Testis (tissue), 2 donors: ENCODE measurements at regions not wholly inside any gene's neighbourhood (a gene's known extent, or its start where the extent isn't known, plus 50 kb on each side); places are given as distances from the start of the nearest gene placed in this dataset.
"Not testable (repeated sequence)": the region's sequence is repeated elsewhere in the genome, so short reads cannot be mapped to it uniquely, and the experiment has no call there.

Experiments used
- DNase-seq: peaks from one replicate; pipeline ENCODE4 v3.0.0-alpha.2; 2019
- H3K27ac ChIP-seq, 2 donors: fragments of 200-600 bp; sonication (generic); one replicate each; pipeline ENCODE4 v1.5.1; 2019
- H3K27me3 ChIP-seq: fragments of 200-600 bp; sonication (generic); one replicate; pipeline ENCODE4 v1.5.1; 2019
- H3K36me3 ChIP-seq: fragments of 200-600 bp; sonication (generic); one replicate; pipeline ENCODE4 v1.5.1; 2017; ENCODE audit warnings: low read depth; ENCODE audit errors: missing control alignments
- H3K4me1 ChIP-seq: fragments of 200-600 bp; sonication (generic); one replicate; pipeline ENCODE4 v1.5.1; 2019
- H3K4me3 ChIP-seq, 2 donors: fragments of 200-600 bp; sonication (generic); one replicate each; pipeline ENCODE4 v1.5.1; 2017 to 2019
- H3K9me3 ChIP-seq: fragments of 200-600 bp; sonication (generic); one replicate; pipeline ENCODE4 v1.5.1; 2017
- WGBS, 2 donors: methylation state at CpG; one replicate each; pipeline ENCODE4 v1.1.5; 2018; 5-methylcytosine and 5-hydroxymethylcytosine counted together
- intact Hi-C: fragments of 100-400 bp; cut with DNase I; formaldehyde crosslinking; loops from one replicate; pipeline ENCODE4 v1.15.1; 2023; ENCODE audit warnings: low total_unique reads
- TF ChIP-seq, protein P1 (sequence below), 3 experiments: fragments of 450-650 bp in 2 of 3; fragments of 200-600 bp in 1 of 3; sonication (generic) in 1 of 3; IDR thresholded peaks; one replicate each; pipeline ENCODE4 v1.5.1; 2016 to 2019; ENCODE audit warnings: antibody characterized with exemption in 3 of 3, mild to moderate bottlenecking in 2 of 3, moderate library complexity in 1 of 3

DNA sequence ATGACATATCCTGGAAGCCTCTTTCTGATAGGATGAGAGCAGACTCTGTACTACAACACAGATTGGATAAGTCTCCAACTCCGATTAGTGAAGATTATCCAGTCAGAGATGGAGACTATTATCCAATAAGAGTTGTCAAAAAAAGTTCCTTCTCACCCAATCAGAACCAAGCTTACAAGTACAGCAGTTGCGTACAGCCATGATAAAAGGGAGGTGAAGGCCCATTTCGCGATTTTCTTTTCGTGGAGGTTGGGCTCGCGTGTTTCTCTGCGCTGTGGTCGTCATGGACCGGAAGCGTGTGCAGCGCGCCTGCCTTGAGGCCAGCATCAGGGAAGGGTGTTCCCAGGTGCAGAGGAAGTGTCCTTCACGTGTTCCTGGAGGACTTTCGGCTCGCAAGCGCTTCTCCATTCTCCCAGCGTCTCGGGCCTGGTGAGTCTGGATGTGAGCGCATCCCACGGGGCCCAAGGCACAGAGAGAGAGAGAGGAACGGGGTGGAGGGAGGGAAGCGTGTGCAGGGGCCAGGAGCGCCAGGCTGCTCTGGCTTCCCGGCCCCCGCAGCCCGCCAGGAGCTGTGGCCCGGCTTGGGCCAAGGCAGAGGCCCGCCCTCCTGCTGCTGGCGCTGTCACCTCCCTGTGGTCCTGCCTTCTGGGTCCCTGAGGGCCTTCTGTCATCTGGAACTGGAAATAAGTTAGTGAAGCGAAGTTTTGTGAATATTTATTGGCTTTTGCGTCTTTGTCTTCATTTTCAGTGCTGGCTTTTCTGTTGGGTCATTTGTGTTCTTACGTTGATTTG, 53.9 kb downstream of the CDRT15L2 start:
- H3K4me3 ChIP-seq = peak overlapping the region; percentile 36 to 43
- H3K27me3 ChIP-seq, H3K4me1 ChIP-seq, H3K27ac ChIP-seq, H3K9me3 ChIP-seq, intact Hi-C loops, H3K36me3 ChIP-seq: not testable (repeated sequence)
- peak; percentile 23 for DNase-seq
- WGBS, 2 donors = 59 to 75% methylated on average over 33 of the region's 33 CpGs

DNA sequence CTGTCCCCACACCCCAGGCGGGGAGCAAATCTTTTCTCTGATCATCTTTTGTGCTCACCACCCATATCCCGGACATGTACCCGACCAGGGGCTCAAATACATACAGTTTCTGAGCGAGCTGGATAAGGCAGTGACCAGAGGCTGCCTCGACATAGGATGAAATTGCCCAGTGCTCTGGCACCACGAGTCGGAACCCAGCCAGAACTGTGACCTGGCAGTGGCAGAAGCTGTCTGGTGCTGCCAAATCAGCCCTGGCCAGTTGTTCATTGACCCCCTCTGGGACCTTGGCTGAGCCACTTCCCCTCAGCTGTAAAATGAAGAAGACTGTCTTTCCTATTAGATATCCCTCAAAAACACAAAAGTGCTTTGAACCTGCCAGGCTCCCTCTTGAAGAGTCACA, 60.6 kb downstream of the CDRT15L2 start:
- H3K27ac ChIP-seq, intact Hi-C loops: not testable (repeated sequence)
- 80 to 90% methylated on average over 1 to 7 of the region's 7 CpGs for WGBS, 2 donors

DNA sequence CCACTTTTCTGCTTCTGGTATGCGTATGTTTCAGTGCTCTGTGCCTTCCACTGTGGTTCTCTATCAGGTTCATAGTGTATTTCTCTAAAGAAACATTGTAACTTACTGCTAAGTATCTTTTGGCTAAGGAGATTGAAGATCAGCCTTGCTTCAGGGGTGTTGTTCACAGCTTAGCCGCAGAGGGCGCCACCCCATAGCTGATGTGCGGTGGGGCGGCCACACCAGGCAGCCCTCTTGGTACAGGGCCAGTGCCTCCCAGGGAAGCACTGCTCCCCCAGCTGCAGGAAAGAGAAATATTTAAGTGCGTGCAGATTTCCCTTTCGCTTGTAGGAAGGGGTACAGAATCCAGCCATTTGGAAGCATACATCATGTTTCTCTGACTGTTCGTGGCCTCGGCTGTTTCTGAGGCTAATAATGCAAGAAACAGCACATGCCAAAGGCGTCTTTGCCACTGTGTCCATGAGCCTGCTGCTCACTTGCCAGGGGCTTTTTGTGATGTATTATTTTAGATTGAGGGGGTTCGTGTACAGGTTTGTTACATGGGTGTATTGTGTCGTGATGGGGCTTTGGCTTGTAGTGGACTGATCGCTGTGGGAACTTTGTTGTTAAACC, 67.2 kb downstream of the CDRT15L2 start:
- H3K4me3 ChIP-seq, H3K9me3 ChIP-seq, H3K27me3 ChIP-seq, intact Hi-C loops, H3K4me1 ChIP-seq, H3K36me3 ChIP-seq, H3K27ac ChIP-seq: not testable (repeated sequence)
- peak; percentile 79 for DNase-seq
- WGBS, 2 donors = 40 to 46% methylated on average over 8 to 13 of the region's 13 CpGs
- TF ChIP-seq, protein P1, sequence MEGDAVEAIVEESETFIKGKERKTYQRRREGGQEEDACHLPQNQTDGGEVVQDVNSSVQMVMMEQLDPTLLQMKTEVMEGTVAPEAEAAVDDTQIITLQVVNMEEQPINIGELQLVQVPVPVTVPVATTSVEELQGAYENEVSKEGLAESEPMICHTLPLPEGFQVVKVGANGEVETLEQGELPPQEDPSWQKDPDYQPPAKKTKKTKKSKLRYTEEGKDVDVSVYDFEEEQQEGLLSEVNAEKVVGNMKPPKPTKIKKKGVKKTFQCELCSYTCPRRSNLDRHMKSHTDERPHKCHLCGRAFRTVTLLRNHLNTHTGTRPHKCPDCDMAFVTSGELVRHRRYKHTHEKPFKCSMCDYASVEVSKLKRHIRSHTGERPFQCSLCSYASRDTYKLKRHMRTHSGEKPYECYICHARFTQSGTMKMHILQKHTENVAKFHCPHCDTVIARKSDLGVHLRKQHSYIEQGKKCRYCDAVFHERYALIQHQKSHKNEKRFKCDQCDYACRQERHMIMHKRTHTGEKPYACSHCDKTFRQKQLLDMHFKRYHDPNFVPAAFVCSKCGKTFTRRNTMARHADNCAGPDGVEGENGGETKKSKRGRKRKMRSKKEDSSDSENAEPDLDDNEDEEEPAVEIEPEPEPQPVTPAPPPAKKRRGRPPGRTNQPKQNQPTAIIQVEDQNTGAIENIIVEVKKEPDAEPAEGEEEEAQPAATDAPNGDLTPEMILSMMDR (IDR thresholded peaks at IDR 0.05) = peak; percentile 11 to 63 (median 37)

More for the DNA sequence above, 60.6 kb downstream of the CDRT15L2 start:
- H3K4me1 ChIP-seq, DNase-seq, H3K27me3 ChIP-seq, H3K36me3 ChIP-seq, H3K4me3 ChIP-seq, H3K9me3 ChIP-seq: not testable (repeated sequence)

DNA sequence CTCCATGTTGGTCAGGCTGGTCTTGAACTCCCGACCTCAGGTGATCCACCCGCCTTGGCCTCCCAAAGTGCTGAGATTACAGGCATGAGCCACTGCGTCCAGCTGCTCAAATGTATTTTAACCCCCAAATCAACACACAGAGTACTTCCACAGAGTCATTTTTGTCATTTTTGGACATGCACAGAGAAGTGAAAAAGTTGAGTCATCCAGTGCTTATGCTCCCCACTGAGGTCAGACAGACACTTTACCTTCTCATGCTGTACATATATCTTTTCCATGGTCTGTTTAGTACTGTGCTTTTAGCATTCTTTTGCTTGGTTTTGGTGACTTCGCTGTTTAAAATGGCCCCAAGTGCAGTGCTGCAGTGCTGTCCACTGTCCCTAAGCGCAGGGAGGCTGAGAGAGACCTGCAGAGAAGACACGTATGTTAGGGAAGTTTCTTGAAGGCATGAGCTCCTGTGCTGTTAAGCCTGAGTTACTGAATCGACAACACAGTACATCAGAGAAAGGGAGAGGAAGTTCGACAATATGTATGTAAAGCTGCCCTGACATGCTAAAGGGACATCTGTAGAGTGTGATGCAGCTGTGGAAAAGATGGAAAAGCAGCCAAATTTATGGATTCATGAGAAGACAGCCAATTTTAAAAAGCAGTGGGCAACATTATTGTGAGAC, 69.7 kb downstream of the CDRT15L2 start:
- intact Hi-C loops, H3K4me1 ChIP-seq, H3K4me3 ChIP-seq, H3K27me3 ChIP-seq, H3K36me3 ChIP-seq, H3K9me3 ChIP-seq, H3K27ac ChIP-seq, DNase-seq: not testable (repeated sequence)
- 69 to 80% methylated on average over 8 of the region's 8 CpGs for WGBS, 2 donors

DNA sequence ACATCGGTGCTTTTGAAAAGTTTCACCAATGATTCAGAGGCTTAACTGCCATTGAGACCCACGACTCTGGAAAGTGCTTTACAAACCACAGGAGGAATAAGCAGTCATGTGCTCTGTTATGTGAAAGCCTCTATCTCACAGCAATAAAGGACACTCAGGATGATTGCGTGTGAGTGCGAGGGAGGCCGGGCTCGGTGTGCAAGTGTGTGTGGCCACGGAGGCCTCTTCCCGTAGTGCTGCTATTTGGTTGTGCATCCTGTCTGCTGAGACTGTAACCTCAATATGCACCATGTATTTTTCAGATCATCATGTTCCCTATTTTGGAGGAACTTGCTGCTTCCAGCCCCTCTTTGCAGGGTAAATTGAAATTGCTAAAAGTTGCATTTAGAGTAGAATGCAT, 71.5 kb downstream of the CDRT15L2 start:
- DNase-seq, H3K36me3 ChIP-seq, H3K4me1 ChIP-seq, H3K9me3 ChIP-seq, H3K27ac ChIP-seq, H3K4me3 ChIP-seq, intact Hi-C loops, H3K27me3 ChIP-seq: not testable (repeated sequence)
- WGBS, 2 donors = 60 to 80% methylated on average over 7 to 8 of the region's 8 CpGs

DNA sequence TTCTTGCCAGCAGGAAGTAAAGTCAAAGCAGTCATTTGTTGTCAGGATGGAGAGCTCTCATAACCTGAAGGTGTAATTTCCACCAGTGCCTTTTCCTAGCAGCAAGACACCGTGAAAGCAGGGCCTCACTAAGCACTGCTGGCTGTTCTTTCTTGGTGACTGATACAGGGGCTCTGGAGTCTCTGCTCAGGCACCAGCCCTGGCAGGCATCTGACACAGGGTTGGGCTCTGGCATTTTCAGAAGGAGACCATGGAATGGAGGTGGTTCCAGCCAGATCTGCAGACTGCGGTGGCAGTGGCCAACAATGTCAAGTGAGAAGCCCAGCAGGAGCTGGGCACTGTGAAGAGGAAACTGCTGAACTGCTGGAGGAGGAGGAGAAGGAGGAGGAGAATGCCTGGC, 72.2 kb downstream of the CDRT15L2 start:
- H3K9me3 ChIP-seq, H3K36me3 ChIP-seq, intact Hi-C loops, H3K27me3 ChIP-seq, H3K4me1 ChIP-seq, DNase-seq, H3K27ac ChIP-seq, H3K4me3 ChIP-seq: not testable (repeated sequence)
- WGBS, 2 donors = 54 to 67% methylated on average over 1 to 2 of the region's 2 CpGs

DNA sequence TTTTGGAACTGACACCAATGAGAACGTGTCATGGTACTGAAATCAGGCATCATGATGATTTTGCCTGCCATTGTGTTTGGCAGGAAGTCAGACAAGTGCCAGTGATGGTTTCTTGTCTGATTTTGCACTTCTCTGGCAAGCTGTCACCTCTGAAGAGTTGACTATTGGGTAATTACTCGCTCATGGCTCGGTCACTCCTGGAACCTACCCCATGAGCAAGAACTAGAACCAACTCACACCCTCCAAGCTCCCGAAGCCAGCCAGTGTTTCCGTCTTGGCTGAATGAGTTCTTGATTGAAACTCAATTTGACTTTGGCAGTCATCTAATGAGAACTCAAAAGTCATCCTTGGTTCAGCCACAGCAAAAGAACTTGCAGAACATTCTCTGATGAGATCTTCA, 73.9 kb downstream of the CDRT15L2 start:
- WGBS, 2 donors = 80 to 97% methylated on average over 1 to 3 of the region's 5 CpGs
- H3K4me1 ChIP-seq, H3K9me3 ChIP-seq: not testable (repeated sequence)

DNA sequence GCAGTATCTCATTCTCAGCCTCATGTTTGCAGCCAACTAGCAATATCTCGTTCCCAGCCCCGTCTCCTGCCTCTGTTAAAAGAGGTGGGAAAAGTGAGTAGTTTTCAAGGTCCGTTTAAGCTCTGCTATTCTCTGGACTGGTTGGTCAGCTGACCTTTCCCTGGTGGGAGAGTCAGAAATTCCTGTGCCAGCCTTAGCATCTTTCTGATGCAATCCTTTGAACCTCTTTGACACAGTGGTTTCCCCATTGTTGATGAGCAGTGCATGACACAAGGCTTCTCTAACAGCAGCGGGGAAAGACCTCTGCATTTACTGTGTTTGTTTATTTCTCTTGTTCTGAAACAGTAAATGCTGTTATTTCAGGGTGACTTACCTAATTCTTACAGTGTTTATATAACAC, 74.6 kb downstream of the CDRT15L2 start:
- H3K27ac ChIP-seq, H3K4me3 ChIP-seq, H3K27me3 ChIP-seq, H3K4me1 ChIP-seq, H3K9me3 ChIP-seq, intact Hi-C loops, DNase-seq, H3K36me3 ChIP-seq: not testable (repeated sequence)
- 57 to 58% methylated on average over 3 to 4 of the region's 4 CpGs for WGBS, 2 donors

More for the DNA sequence above, 73.9 kb downstream of the CDRT15L2 start:
- H3K27me3 ChIP-seq, H3K27ac ChIP-seq, DNase-seq, intact Hi-C loops, H3K4me3 ChIP-seq, H3K36me3 ChIP-seq: not testable (repeated sequence)

DNA sequence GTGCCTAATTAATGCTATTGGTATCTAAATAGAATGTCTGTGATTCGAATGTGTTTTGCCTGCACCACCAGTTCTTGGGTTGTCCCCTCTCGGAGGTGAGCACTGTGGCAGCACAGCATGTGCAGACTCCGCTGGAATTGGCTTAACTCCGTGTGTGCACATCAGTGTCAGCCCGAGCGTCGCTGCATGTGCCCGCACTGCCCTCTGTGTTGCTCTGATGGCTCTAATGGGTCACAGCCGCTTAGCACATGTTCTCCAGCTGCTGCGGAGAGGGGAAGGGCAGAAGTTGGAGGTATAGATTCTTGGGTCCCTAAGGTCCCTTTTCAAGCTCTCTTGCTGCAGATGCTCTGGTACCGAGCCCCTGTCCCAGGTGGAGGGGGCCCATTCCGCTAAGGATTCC, 75.1 kb downstream of the CDRT15L2 start:
- H3K27ac ChIP-seq, H3K4me1 ChIP-seq, DNase-seq, intact Hi-C loops, H3K4me3 ChIP-seq, H3K36me3 ChIP-seq, H3K27me3 ChIP-seq, H3K9me3 ChIP-seq: not testable (repeated sequence)
- 76 to 86% methylated on average over 4 to 11 of the region's 12 CpGs for WGBS, 2 donors

DNA sequence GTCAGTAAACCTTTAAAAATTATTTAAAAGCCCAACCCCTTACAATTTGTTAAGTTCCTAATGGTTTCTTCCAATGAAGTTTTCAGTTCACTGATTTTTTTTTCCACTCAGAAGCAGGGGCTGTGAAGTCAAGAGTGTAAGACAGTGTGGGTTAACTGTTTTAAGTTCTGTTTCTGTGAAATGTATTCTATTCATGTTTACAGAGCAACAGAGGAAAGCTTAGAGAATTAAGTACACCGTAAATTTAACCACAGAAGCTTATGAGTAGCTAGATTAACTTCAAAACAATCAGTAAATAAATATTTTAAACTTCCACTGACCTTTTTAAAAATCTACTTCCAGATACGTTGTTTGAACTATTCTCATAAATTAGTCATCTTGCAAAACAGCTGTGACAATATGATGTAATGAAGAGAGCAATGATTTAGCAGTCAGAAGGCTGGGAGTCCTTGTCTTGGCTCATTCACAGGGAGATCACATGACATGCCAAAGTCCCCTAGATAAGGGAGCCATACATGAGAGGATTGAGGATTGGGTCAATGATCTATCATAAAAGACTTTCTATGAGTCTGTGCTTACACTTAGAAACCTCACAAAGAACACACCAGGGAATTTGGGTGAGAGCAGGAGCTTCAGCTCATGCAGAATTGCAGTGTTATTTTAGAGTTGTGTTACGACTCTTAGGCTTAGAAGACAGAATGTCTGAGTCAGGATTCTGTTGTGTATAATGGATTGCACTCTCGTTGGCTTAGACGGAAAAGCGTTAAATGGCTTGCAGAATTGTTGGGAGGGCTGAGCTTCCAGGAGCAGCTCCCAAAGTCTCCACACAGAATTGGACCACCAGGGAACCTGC, 85.8 kb downstream of the CDRT15L2 start:
- intact Hi-C loops, H3K27me3 ChIP-seq, H3K27ac ChIP-seq, H3K36me3 ChIP-seq, H3K9me3 ChIP-seq, DNase-seq, H3K4me3 ChIP-seq, H3K4me1 ChIP-seq: not testable (repeated sequence)
- 47 to 52% methylated on average over 2 to 5 of the region's 6 CpGs for WGBS, 2 donors
